Activated naive CD4-positive, alpha-beta T cell treated with anti-CD3 and anti-CD28 coated beads, Interleukin-2, amount 50 U/mL, for 24 hours (primary cell): ENCODE measurements at regions not wholly inside any gene's neighbourhood (a gene's known extent, or its start where the extent isn't known, plus 50 kb on each side); places are given as distances from the start of the nearest gene placed in this dataset.
"Not testable (repeated sequence)": the region's sequence is repeated elsewhere in the genome, so short reads cannot be mapped to it uniquely, and the experiment has no call there.

ENCODE experiments used
- H3K27ac Mint-ChIP-seq: one replicate; pipeline ENCODE4 v1.8.0; 2021; ENCODE audit warnings: mild to moderate bottlenecking, mixed read lengths
- H3K27me3 Mint-ChIP-seq: one replicate; pipeline ENCODE4 v1.8.0; 2021; ENCODE audit warnings: mixed read lengths
- H3K36me3 Mint-ChIP-seq: one replicate; pipeline ENCODE4 v1.8.0; 2021; ENCODE audit warnings: mixed read lengths
- H3K4me1 Mint-ChIP-seq: one replicate; pipeline ENCODE4 v1.8.0; 2021; ENCODE audit warnings: mixed read lengths
- H3K4me3 Mint-ChIP-seq: one replicate; pipeline ENCODE4 v1.8.0; 2021; ENCODE audit warnings: mild to moderate bottlenecking, mixed read lengths
- H3K9me3 Mint-ChIP-seq: one replicate; pipeline ENCODE4 v1.8.0; 2021; ENCODE audit warnings: mixed read lengths

GRCh38 chr3:75425379-75425778 is 238.7 kb upstream of the FRG2C start:
- H3K27ac Mint-ChIP-seq, H3K9me3 Mint-ChIP-seq: not testable (repeated sequence)
- peaks cover 14% of the 10 kb centered on the region for H3K4me1 Mint-ChIP-seq

DNA sequence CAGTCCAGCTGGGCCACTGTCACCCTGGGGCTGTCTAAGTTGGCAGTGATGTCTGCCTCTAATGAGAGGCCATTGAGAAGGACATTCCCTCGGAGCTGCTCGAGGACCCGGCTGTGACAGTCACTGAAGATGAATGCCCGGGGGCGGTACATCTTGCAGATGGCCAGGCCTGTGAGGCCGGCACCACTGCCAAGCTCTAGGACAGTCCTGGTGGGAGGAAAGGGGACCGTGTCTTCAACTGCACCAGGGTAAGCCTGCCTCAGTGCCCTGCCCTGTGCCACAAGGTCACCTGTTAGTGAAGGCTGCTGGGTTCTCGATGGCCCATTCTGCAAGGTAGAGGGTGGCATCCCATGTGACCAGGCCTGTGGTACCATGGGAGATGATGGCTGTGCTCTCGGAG is 236.6 kb upstream of the FRG2C start:
- H3K4me1 Mint-ChIP-seq: peaks cover 10% of the 10 kb centered on the region
- H3K9me3 Mint-ChIP-seq, H3K36me3 Mint-ChIP-seq, H3K27me3 Mint-ChIP-seq, H3K4me3 Mint-ChIP-seq, H3K27ac Mint-ChIP-seq: not testable (repeated sequence)

More at GRCh38 chr3:75425379-75425778, 238.7 kb upstream of the FRG2C start:
- not testable (repeated sequence) for H3K36me3 Mint-ChIP-seq, H3K27me3 Mint-ChIP-seq, H3K4me3 Mint-ChIP-seq

DNA sequence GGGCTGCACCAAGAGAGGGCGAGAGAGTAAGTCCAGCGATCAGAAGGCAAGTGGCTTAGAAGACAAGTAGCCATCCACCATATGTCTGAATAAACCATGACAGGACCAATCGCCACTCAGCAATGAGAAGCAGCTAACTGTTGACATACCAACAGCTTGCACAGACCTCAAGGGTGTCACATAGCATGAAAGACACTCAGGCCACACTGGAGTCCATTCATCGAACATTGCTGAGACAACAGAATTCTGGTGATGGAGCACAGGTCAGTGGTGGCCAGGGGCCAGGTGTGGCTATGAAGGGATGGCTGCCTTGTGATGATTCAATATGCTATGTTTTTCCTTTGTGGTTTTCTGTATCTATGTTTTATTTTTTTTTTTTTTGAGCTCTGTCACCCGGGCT is 236.2 kb upstream of the FRG2C start:
- not testable (repeated sequence) for H3K27ac Mint-ChIP-seq, H3K9me3 Mint-ChIP-seq, H3K4me1 Mint-ChIP-seq, H3K4me3 Mint-ChIP-seq, H3K27me3 Mint-ChIP-seq, H3K36me3 Mint-ChIP-seq

DNA sequence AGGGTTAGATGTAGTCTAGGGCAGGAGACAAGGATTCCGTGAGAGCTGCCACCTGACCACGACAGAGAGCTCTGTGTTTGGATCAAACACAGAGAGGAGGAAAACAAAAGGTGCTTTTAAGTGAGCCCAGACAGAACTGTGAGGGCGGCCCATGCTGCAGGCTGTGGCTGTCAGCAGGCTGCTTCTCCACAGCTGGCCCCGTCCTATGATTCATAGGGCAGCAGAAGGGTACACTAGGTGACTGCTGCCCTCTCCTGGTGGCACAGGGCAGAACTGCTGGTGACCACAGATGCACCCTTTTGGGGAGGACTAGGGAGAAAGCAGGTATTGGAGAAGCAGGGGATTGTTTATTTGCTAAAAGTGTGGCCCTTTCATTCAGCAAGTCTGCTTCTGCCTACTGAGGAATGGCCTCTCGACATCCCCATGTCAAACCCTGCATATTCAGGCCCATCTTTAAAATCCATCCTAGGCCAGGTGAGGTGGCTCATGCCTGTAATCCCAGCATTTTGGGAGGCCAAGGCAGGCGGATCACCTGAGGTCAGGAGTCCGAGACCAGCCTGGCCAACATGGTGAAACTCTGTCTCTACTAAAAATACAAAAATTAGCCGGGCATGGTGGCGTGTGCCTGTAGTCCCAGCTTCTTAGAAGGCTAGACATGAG is 234.4 kb upstream of the FRG2C start:
- not testable (repeated sequence) for H3K4me3 Mint-ChIP-seq, H3K36me3 Mint-ChIP-seq, H3K27ac Mint-ChIP-seq, H3K27me3 Mint-ChIP-seq, H3K9me3 Mint-ChIP-seq
- peaks cover 12% of the 10 kb centered on the region for H3K4me1 Mint-ChIP-seq

DNA sequence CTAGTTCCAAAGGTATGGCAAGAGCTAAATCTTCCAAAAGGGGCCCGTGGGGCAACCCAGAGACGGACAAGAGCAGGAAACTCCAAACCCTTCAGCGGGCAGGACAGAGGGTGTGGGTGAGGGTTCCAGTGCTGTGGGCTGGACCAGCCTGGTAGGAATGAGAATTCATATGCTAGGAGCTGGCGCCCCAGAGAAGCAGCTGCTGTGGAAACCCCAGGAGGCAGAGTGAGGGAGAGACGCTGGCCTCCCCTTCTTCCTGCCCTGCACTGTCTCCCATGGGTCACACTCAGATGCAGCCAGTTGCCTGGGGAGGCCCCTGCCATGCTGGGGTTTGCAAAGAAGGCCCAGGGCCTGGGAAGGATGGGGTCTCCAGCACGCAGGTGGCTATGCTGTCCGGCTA is 233.7 kb upstream of the FRG2C start:
- H3K4me1 Mint-ChIP-seq: peaks cover 12% of the 10 kb centered on the region
- not testable (repeated sequence) for H3K36me3 Mint-ChIP-seq, H3K27ac Mint-ChIP-seq

DNA sequence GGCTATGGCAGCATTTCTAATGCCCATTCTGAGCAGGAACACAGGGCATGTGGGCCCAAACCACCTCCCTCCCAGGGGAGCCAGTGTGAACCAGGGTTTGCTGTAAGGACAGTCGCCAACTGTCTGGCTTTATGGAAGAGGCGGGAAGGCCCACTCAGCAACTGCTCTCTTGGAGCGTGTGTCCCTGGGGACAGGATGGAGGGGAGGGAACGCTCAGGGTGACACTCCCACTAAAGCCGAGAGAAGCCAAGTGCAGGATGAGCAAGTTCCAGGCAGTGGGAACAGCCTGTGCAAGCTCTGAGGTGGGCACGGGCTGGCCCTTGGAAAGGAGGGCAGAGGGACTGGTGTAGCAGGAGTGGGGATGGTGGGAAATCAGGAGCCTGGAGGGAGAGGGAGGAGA is 233.0 kb upstream of the FRG2C start:
- H3K4me1 Mint-ChIP-seq: peaks cover 15% of the 10 kb centered on the region
- H3K9me3 Mint-ChIP-seq, H3K36me3 Mint-ChIP-seq, H3K4me3 Mint-ChIP-seq, H3K27me3 Mint-ChIP-seq: not testable (repeated sequence)
- H3K27ac Mint-ChIP-seq: peak overlapping the region; percentile 62

More for the DNA sequence above, 233.7 kb upstream of the FRG2C start:
- H3K4me3 Mint-ChIP-seq, H3K27me3 Mint-ChIP-seq, H3K9me3 Mint-ChIP-seq: not testable (repeated sequence)

DNA sequence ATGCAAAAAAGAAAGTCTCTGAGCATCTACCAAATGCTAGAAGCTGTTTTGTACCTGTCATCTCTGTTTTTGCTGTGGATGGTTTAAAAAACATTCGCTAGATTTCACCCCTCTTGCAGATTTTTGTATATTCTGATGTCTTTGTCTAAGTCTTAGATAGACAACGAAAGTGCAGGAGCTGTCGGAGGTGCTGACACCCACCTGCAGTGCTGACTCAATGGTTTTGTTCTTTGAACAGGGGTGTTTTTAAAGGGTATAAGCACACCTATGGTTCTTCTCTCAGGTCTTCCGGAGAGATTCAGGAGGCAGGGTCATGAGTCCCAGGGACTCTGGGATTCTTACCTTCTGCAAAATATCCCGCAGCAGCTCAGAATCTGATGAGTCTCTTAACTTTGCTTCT is 231.7 kb upstream of the FRG2C start:
- not testable (repeated sequence) for H3K9me3 Mint-ChIP-seq, H3K27me3 Mint-ChIP-seq, H3K27ac Mint-ChIP-seq, H3K36me3 Mint-ChIP-seq
- H3K4me3 Mint-ChIP-seq: peak overlapping the region; percentile 15
- H3K4me1 Mint-ChIP-seq: peaks cover 17% of the 10 kb centered on the region

- not testable (repeated sequence) for H3K27me3 Mint-ChIP-seq, H3K27ac Mint-ChIP-seq, H3K36me3 Mint-ChIP-seq, H3K9me3 Mint-ChIP-seq
- Mint-ChIP-seq H3K4me1 (peaks cover 17% of the 10 kb centered on the region), H3K4me3 (peak overlapping the region; percentile 13)
Observed at GRCh38 chr3:75432885-75433284, 231.2 kb upstream of the FRG2C start.

DNA sequence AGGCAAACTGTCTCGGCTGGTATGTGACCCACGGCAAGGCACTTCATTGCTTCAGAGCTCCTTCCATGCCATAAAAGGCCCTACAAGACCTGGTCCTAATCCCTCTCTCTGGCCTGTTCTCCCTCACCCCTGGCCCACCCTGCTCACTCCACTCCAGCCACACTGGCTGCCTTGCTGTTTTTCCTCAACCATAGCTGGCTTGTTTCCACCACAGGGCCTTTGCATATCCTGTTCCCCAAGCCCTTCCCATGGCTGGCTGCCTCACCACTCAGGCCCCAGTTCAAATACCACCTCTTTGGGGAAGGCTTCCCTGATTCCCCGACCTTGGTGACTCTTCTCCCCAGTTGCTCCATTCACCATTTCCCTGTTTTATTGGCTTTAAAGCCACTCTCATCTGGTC is 230.8 kb upstream of the FRG2C start:
- H3K4me3 Mint-ChIP-seq: peak overlapping the region; percentile 13
- H3K4me1 Mint-ChIP-seq: peaks cover 17% of the 10 kb centered on the region
- H3K27me3 Mint-ChIP-seq, H3K36me3 Mint-ChIP-seq, H3K9me3 Mint-ChIP-seq, H3K27ac Mint-ChIP-seq: not testable (repeated sequence)

GRCh38 chr3:75434276-75434912 is 229.7 kb upstream of the FRG2C start:
- Mint-ChIP-seq H3K4me3 (peak overlapping the region; percentile 99), H3K4me1 (peaks cover 14% of the 10 kb centered on the region), H3K27ac (peak overlapping the region; percentile 94)
- not testable (repeated sequence) for H3K27me3 Mint-ChIP-seq, H3K36me3 Mint-ChIP-seq, H3K9me3 Mint-ChIP-seq

GRCh38 chr3:75434913-75435793 is 229.0 kb upstream of the FRG2C start:
- Mint-ChIP-seq H3K4me3 (peak overlapping the region; percentile 99), H3K4me1 (peaks cover 12% of the 10 kb centered on the region), H3K27ac (peak overlapping the region; percentile 96)
- H3K9me3 Mint-ChIP-seq, H3K36me3 Mint-ChIP-seq, H3K27me3 Mint-ChIP-seq: not testable (repeated sequence)

DNA sequence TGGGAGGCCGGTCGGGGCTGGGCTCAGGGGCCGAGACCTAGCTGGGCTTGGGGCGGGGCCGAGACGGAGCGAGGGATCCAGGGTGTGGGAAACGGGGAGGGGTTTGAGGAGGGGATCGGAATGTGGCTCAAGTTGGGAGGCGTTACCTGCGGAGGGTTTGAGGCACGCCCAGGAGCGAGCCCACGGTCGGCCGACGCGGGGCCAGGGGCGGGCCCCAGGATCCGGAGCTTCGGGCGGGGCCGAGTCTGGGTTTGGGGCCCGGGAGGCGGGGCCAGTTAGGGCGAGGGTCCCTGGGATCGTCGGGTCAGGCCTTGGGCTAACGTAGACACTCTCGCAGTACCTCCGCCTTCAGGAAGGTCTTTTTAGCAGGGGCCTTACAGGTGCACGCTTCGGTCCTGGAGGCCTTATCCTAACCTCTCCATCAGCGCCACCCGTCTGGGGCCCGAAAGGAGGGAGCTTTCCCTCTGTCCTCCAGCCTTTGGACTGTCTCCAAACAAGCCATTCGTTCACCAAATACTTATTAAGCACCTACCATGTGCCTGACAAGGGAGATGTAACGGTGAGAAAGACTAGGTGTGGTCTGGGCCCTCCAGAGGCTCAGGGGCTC is 228.2 kb upstream of the FRG2C start:
- H3K36me3 Mint-ChIP-seq, H3K27ac Mint-ChIP-seq, H3K9me3 Mint-ChIP-seq, H3K27me3 Mint-ChIP-seq: not testable (repeated sequence)
- H3K4me1 Mint-ChIP-seq: peaks cover 12% of the 10 kb centered on the region
- peak overlapping the region; percentile 99 for H3K4me3 Mint-ChIP-seq

- H3K36me3 Mint-ChIP-seq, H3K4me1 Mint-ChIP-seq, H3K27me3 Mint-ChIP-seq, H3K4me3 Mint-ChIP-seq, H3K27ac Mint-ChIP-seq, H3K9me3 Mint-ChIP-seq: not testable (repeated sequence)
Observed at GRCh38 chr3:75440986-75441385, 223.1 kb upstream of the FRG2C start.

DNA sequence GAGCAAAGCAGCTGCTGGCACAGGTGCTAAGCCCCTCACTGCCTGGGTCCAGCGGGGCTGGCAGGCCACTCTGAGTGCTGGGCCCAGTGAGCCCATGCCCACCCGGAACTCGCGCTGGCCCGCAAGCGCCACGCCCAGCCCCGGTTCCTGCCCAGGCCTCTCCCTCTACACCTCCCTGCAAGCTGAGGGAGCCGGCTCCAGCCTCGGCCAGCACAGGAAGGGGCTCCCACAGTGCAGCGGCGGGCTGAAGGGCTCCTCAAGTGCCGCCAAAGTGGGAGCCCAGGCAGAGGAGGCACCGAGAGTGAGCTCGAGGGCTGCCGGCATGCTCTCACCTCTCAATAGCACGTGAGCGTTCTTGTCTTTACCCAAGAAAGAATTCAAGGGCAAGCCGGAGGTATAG is 219.5 kb upstream of the FRG2C start:
- H3K36me3 Mint-ChIP-seq, H3K27me3 Mint-ChIP-seq, H3K9me3 Mint-ChIP-seq, H3K4me1 Mint-ChIP-seq, H3K27ac Mint-ChIP-seq, H3K4me3 Mint-ChIP-seq: not testable (repeated sequence)

DNA sequence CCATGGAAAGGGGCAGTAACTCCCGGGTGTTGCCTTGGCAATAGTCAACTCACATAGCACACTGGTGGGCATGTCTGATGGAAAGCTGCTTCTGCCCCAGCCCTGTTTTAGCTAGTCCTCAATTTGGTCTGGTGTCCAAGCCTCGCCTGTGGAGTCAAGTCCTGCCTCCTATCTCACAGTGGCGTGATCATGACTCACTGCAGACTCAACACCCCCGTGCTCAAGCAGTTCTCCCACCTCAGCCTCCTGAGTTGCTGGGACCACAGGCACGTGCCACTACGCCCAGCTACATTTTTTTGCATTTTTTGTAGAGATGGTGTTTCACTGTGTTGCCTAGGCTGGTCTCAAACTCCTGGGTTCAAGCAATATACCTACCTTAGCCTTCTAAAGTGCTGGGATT is 218.9 kb upstream of the FRG2C start:
- not testable (repeated sequence) for H3K36me3 Mint-ChIP-seq, H3K9me3 Mint-ChIP-seq, H3K27me3 Mint-ChIP-seq, H3K4me1 Mint-ChIP-seq, H3K4me3 Mint-ChIP-seq, H3K27ac Mint-ChIP-seq

DNA sequence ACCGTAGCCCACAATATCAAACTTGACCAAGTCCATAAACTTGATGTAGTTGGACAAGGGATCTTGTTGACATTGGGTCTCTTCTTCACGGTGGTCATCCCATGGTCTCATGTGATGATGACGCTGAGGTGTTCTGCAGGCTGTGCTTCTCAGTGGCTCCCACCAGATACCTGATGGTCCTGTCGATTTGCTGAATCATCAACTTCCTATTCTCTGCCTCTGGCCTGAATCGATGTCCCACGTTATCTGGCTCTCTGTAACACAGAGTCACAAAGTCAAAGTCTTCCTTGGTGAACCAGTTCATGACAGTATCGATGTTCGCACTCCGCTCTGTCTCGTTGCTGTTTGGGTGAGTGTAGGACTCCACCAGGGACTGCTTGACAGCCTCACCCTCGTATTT is 217.2 kb upstream of the FRG2C start:
- not testable (repeated sequence) for H3K4me3 Mint-ChIP-seq, H3K4me1 Mint-ChIP-seq, H3K27ac Mint-ChIP-seq, H3K9me3 Mint-ChIP-seq, H3K36me3 Mint-ChIP-seq, H3K27me3 Mint-ChIP-seq
